ENCODE measurements at regions not wholly inside any gene's neighbourhood (a gene's known extent, or its start where the extent isn't known, plus 50 kb on each side); places are given as distances from the start of the nearest gene placed in this dataset.

GRCh38 chr1:195275710-195276109 lies 1332.5 kb downstream of the KCNT2 start:
- TF ChIP-seq, protein P1, sequence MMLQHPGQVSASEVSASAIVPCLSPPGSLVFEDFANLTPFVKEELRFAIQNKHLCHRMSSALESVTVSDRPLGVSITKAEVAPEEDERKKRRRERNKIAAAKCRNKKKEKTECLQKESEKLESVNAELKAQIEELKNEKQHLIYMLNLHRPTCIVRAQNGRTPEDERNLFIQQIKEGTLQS (IDR thresholded peaks at IDR 0.05): no peak
- TF ChIP-seq EZH2 (IDR thresholded peaks at IDR 0.05) (no peak), POLR2A (IDR thresholded peaks at IDR 0.05; ENCODE audit: borderline replicate concordance, extremely low read depth, insufficient read depth, insufficient read length) (no peak), EZH2phosphoT487 (IDR thresholded peaks at IDR 0.05; ENCODE audit: borderline replicate concordance) (no peak), ZFX (IDR thresholded peaks at IDR 0.05) (no peak), ZBTB33 (IDR thresholded peaks at IDR 0.05; ENCODE audit: extremely low read depth, insufficient replicate concordance, low read length) (no peak), SIN3A (IDR thresholded peaks at IDR 0.05; ENCODE audit: low read depth) (no peak), TCF7L2 (IDR thresholded peaks at IDR 0.05; ENCODE audit: borderline replicate concordance, extremely low read depth, insufficient read depth, insufficient read length) (no peak), ELF1 (IDR thresholded peaks at IDR 0.05; ENCODE audit: borderline replicate concordance, low read depth) (no peak), RAD21 (IDR thresholded peaks at IDR 0.05; ENCODE audit: low read depth) (no peak)
- TF ChIP-seq, protein P2, sequence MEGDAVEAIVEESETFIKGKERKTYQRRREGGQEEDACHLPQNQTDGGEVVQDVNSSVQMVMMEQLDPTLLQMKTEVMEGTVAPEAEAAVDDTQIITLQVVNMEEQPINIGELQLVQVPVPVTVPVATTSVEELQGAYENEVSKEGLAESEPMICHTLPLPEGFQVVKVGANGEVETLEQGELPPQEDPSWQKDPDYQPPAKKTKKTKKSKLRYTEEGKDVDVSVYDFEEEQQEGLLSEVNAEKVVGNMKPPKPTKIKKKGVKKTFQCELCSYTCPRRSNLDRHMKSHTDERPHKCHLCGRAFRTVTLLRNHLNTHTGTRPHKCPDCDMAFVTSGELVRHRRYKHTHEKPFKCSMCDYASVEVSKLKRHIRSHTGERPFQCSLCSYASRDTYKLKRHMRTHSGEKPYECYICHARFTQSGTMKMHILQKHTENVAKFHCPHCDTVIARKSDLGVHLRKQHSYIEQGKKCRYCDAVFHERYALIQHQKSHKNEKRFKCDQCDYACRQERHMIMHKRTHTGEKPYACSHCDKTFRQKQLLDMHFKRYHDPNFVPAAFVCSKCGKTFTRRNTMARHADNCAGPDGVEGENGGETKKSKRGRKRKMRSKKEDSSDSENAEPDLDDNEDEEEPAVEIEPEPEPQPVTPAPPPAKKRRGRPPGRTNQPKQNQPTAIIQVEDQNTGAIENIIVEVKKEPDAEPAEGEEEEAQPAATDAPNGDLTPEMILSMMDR (IDR thresholded peaks at IDR 0.05 in 2 of 3, conservative IDR thresholded peaks at IDR 0.05 in 1 of 3; ENCODE audit: borderline replicate concordance in 1 of 3, insufficient read depth in 1 of 3, low read depth in 2 of 3, low read length in 2 of 3): no peak
- TF ChIP-seq, protein P3, sequence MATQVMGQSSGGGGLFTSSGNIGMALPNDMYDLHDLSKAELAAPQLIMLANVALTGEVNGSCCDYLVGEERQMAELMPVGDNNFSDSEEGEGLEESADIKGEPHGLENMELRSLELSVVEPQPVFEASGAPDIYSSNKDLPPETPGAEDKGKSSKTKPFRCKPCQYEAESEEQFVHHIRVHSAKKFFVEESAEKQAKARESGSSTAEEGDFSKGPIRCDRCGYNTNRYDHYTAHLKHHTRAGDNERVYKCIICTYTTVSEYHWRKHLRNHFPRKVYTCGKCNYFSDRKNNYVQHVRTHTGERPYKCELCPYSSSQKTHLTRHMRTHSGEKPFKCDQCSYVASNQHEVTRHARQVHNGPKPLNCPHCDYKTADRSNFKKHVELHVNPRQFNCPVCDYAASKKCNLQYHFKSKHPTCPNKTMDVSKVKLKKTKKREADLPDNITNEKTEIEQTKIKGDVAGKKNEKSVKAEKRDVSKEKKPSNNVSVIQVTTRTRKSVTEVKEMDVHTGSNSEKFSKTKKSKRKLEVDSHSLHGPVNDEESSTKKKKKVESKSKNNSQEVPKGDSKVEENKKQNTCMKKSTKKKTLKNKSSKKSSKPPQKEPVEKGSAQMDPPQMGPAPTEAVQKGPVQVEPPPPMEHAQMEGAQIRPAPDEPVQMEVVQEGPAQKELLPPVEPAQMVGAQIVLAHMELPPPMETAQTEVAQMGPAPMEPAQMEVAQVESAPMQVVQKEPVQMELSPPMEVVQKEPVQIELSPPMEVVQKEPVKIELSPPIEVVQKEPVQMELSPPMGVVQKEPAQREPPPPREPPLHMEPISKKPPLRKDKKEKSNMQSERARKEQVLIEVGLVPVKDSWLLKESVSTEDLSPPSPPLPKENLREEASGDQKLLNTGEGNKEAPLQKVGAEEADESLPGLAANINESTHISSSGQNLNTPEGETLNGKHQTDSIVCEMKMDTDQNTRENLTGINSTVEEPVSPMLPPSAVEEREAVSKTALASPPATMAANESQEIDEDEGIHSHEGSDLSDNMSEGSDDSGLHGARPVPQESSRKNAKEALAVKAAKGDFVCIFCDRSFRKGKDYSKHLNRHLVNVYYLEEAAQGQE (IDR thresholded peaks at IDR 0.05; ENCODE audit: low read depth): no peak

All from HCT116 (cell line).